ENCODE measurements at regions not wholly inside any gene's neighbourhood (a gene's known extent, or its start where the extent isn't known, plus 50 kb on each side); places are given as distances from the start of the nearest gene placed in this dataset.
"Not testable (repeated sequence)": the region's sequence is repeated elsewhere in the genome, so short reads cannot be mapped to it uniquely, and the experiment has no call there.

GRCh38 chr2:217593732-217594131 is 409.1 kb downstream of the TNS1 start:
- H3K27me3 ChIP-seq (ENCODE audit: insufficient read depth, low read depth), result peaks cover 6% of the 10 kb centered on the region
- H3K9me3 ChIP-seq (ENCODE audit: insufficient read depth, low read depth), result no peaks in the 10 kb centered on the region
- BruUV-seq (replicated peaks), result no TSS peak
- TF ChIP-seq, protein P1, sequence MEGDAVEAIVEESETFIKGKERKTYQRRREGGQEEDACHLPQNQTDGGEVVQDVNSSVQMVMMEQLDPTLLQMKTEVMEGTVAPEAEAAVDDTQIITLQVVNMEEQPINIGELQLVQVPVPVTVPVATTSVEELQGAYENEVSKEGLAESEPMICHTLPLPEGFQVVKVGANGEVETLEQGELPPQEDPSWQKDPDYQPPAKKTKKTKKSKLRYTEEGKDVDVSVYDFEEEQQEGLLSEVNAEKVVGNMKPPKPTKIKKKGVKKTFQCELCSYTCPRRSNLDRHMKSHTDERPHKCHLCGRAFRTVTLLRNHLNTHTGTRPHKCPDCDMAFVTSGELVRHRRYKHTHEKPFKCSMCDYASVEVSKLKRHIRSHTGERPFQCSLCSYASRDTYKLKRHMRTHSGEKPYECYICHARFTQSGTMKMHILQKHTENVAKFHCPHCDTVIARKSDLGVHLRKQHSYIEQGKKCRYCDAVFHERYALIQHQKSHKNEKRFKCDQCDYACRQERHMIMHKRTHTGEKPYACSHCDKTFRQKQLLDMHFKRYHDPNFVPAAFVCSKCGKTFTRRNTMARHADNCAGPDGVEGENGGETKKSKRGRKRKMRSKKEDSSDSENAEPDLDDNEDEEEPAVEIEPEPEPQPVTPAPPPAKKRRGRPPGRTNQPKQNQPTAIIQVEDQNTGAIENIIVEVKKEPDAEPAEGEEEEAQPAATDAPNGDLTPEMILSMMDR (conservative IDR thresholded peaks at IDR 0.05), result no peak
- H3K79me2 ChIP-seq (ENCODE audit: low read depth), result no peaks in the 10 kb centered on the region
- H3K9me2 ChIP-seq (ENCODE audit: insufficient read depth), result no peaks in the 10 kb centered on the region; the same call in 1 of the 2 replicates
- no peak overlapping the region for H2AFZ ChIP-seq
- ChIA-PET CTCF (no interaction called here), POLR2A (ENCODE audit: unreplicated experiment) (no interaction called here)
- H3K4me1 ChIP-seq (replicated peaks; ENCODE audit: insufficient read depth), result no peaks in the 10 kb centered on the region
- no peak for DNase-seq
- H3K27ac ChIP-seq, result no peak overlapping the region
- H3K4me3 ChIP-seq, result no peak overlapping the region
- no peaks in the 10 kb centered on the region for H3K36me3 ChIP-seq (ENCODE audit: low read depth)
- intact Hi-C loops (cut with micrococcal nuclease; ENCODE audit: unreplicated experiment), result no loop called here
- H3F3A ChIP-seq (ENCODE audit: insufficient read depth, low read depth), result no peaks in the 10 kb centered on the region
- no peaks in the 10 kb centered on the region for H4K20me1 ChIP-seq (ENCODE audit: insufficient read depth)
- H3K4me2 ChIP-seq, result no peak overlapping the region

DNA sequence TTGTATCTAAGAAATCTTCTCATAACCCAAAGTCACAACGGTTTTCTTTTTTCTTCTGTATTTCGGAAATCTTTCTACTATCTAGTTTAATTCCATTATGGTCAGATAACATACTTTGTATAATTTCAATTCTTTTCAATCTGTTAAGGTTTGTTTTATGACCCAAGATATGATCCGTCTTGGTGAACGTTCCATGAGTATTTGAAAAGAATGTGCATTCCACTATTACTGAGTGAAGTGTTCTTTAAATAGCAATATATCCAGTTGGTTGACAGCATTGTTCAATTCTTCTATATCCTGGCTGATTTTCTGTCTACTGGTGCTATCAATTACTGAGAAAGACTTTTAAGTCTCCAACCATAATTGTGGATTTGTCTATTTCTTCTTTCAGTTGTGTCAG is 414.5 kb downstream of the TNS1 start:
- H3K9me3 ChIP-seq (ENCODE audit: insufficient read depth, low read depth), result no peaks in the 10 kb centered on the region
- TF ChIP-seq, protein P1 (conservative IDR thresholded peaks at IDR 0.05), result no peak
- no peak for TF ChIP-seq EZH2 (IDR thresholded peaks at IDR 0.05; ENCODE audit: low read depth)
- no peak overlapping the region for H3K27ac ChIP-seq
- no peaks in the 10 kb centered on the region for H3K79me2 ChIP-seq (ENCODE audit: low read depth)
- no peaks in the 10 kb centered on the region for H3K9me2 ChIP-seq (ENCODE audit: insufficient read depth)
- CTCF ChIA-PET, result no interaction called here
- H2AFZ ChIP-seq, result no peak overlapping the region
- no peaks in the 10 kb centered on the region for H3K4me1 ChIP-seq (replicated peaks; ENCODE audit: insufficient read depth)
- no peak overlapping the region for H3K4me2 ChIP-seq
- H3K4me3 ChIP-seq, result no peak overlapping the region
- no TSS peak for BruUV-seq (replicated peaks)
- H3K36me3 ChIP-seq (ENCODE audit: low read depth), result no peaks in the 10 kb centered on the region
- intact Hi-C loops (cut with micrococcal nuclease; ENCODE audit: unreplicated experiment), result no loop called here
- H3K27me3 ChIP-seq (ENCODE audit: insufficient read depth, low read depth), result peaks cover 22% of the 10 kb centered on the region
- no peaks in the 10 kb centered on the region for H3F3A ChIP-seq (ENCODE audit: insufficient read depth, low read depth)
- DNase-seq, result no peak
- POLR2A ChIA-PET (ENCODE audit: unreplicated experiment), result no interaction called here
- H4K20me1 ChIP-seq (ENCODE audit: insufficient read depth), result no peaks in the 10 kb centered on the region

- Histone ChIP-seq H3K9me3 (ENCODE audit: insufficient read depth, low read depth) (no peaks in the 10 kb centered on the region; the same call in 1 of the 2 replicates), H3F3A (ENCODE audit: insufficient read depth, low read depth) (no peaks in the 10 kb centered on the region), H3K9me2 (ENCODE audit: insufficient read depth) (no peaks in the 10 kb centered on the region), H3K27me3 (ENCODE audit: insufficient read depth, low read depth) (peaks cover 22% of the 10 kb centered on the region), H3K4me3 (no peak overlapping the region), H3K27ac (no peak overlapping the region), H4K20me1 (ENCODE audit: insufficient read depth) (no peaks in the 10 kb centered on the region), H3K79me2 (ENCODE audit: low read depth) (no peaks in the 10 kb centered on the region), H3K4me2 (no peak overlapping the region), H3K4me1 (replicated peaks; ENCODE audit: insufficient read depth) (no peaks in the 10 kb centered on the region), H2AFZ (no peak overlapping the region), H3K36me3 (ENCODE audit: low read depth) (no peaks in the 10 kb centered on the region)
- intact Hi-C loops (cut with micrococcal nuclease; ENCODE audit: unreplicated experiment), result no loop called here
- BruUV-seq (replicated peaks), result no TSS peak
- ChIA-PET POLR2A (ENCODE audit: unreplicated experiment) (no interaction called here), CTCF (no interaction called here)
- no peak for TF ChIP-seq EZH2 (IDR thresholded peaks at IDR 0.05; ENCODE audit: low read depth)
- TF ChIP-seq, protein P1 (conservative IDR thresholded peaks at IDR 0.05), result no peak
- DNase-seq, result no peak
These were observed 417.4 kb downstream of the TNS1 start for GRCh38 chr2:217585362-217585761.

- intact Hi-C loops (cut with micrococcal nuclease; ENCODE audit: unreplicated experiment); H3K36me3 ChIP-seq (ENCODE audit: low read depth); H3K79me2 ChIP-seq (ENCODE audit: low read depth); H2AFZ ChIP-seq; H3K9me3 ChIP-seq (ENCODE audit: insufficient read depth, low read depth); CTCF ChIA-PET; H3K4me3 ChIP-seq; BruUV-seq (replicated peaks); POLR2A ChIA-PET (ENCODE audit: unreplicated experiment); H3K4me2 ChIP-seq; DNase-seq; H3K4me1 ChIP-seq (replicated peaks; ENCODE audit: insufficient read depth); H3K9me2 ChIP-seq (ENCODE audit: insufficient read depth); H3K27ac ChIP-seq; H3K27me3 ChIP-seq (ENCODE audit: insufficient read depth, low read depth); H4K20me1 ChIP-seq (ENCODE audit: insufficient read depth); H3F3A ChIP-seq (ENCODE audit: insufficient read depth, low read depth): not testable (repeated sequence)
These were observed 422.4 kb downstream of the TNS1 start for GRCh38 chr2:217580407-217580806.

All from PC-9 (cell line).